Activated B cell treated with CpG ODN at 0.5 μM for 24 hours (primary cell): ENCODE measurements at regions not wholly inside any gene's neighbourhood (a gene's known extent, or its start where the extent isn't known, plus 50 kb on each side); places are given as distances from the start of the nearest gene placed in this dataset.

Experiments
- ATAC-seq: fragments of 200-7000 bp; cut with Tn5 transposase; one replicate; pipeline ENCODE4 v1.10.0; 2021; ENCODE audit warnings: low read depth, mild to moderate bottlenecking, moderate library complexity
- CTCF ChIA-PET: fragments of 350-600 bp; sonication (Branson Sonifier 250); formaldehyde crosslinking; loops from one replicate; lab custom pipeline; 2021; ENCODE audit warnings: antibody characterized with exemption; lab: Charles Lee
- POLR2A ChIA-PET: fragments of 350-600 bp; sonication (Branson Sonifier 250); formaldehyde crosslinking; loops from one replicate; lab custom pipeline; 2021; ENCODE audit warnings: antibody characterized with exemption; lab: Charles Lee
- DNase-seq: peaks from one replicate; pipeline ENCODE4 v3.0.0; 2022
- H3K27ac Mint-ChIP-seq: one replicate; pipeline ENCODE4 v1.8.0; 2020; ENCODE audit warnings: mixed read lengths
- H3K27me3 Mint-ChIP-seq: one replicate; pipeline ENCODE4 v1.8.0; 2021; ENCODE audit warnings: mixed read lengths
- H3K36me3 Mint-ChIP-seq: one replicate; pipeline ENCODE4 v1.8.0; 2021; ENCODE audit warnings: low read depth, mixed read lengths
- H3K4me1 Mint-ChIP-seq: one replicate; pipeline ENCODE4 v1.8.0; 2021; ENCODE audit warnings: mixed read lengths
- H3K4me3 Mint-ChIP-seq: one replicate; pipeline ENCODE4 v1.8.0; 2020; ENCODE audit warnings: mild to moderate bottlenecking, mixed read lengths
- H3K9me3 Mint-ChIP-seq: one replicate; pipeline ENCODE4 v1.8.0; 2020; ENCODE audit warnings: mixed read lengths
- CTCF ChIP-seq: fragments of 200-600 bp; IDR thresholded peaks from one replicate; pipeline ENCODE4 v1.8.0; 2022; ENCODE audit warnings: antibody characterized with exemption, mild to moderate bottlenecking
- intact Hi-C: fragments of 100-400 bp; cut with micrococcal nuclease; formaldehyde crosslinking; loops from one replicate; pipeline ENCODE4 v1.15.1; 2024

- H3K27ac Mint-ChIP-seq, result no peak overlapping the region
- no peaks in the 10 kb centered on the region for H3K36me3 Mint-ChIP-seq
- intact Hi-C loops, result no loop called here
- H3K4me3 Mint-ChIP-seq, result no peak overlapping the region
- peaks cover 8% of the 10 kb centered on the region for H3K27me3 Mint-ChIP-seq
- no peak for TF ChIP-seq CTCF
- ATAC-seq (no peak), DNase-seq (no peak)
- ChIA-PET CTCF (no interaction called here), POLR2A (no interaction called here)
- H3K4me1 Mint-ChIP-seq, result no peaks in the 10 kb centered on the region
- no peaks in the 10 kb centered on the region for H3K9me3 Mint-ChIP-seq
Observed at GRCh38 chr6:165940366-165940765, 227.3 kb downstream of the TBXT start.

GRCh38 chr6:165939601-165940290 lies 227.9 kb downstream of the TBXT start:
- Mint-ChIP-seq H3K36me3 (no peaks in the 10 kb centered on the region), H3K27me3 (peaks cover 8% of the 10 kb centered on the region), H3K4me1 (no peaks in the 10 kb centered on the region), H3K9me3 (no peaks in the 10 kb centered on the region), H3K27ac (no peak overlapping the region), H3K4me3 (no peak overlapping the region)
- no peak for TF ChIP-seq CTCF
- ChIA-PET CTCF (no interaction called here), POLR2A (no interaction called here)
- DNase-seq (no peak), ATAC-seq (no peak)
- intact Hi-C loops, result no loop called here

- no peaks in the 10 kb centered on the region for H3K9me3 Mint-ChIP-seq
- no peak for ATAC-seq
- POLR2A ChIA-PET, result no interaction called here
- DNase-seq, result no peak
- H3K4me3 Mint-ChIP-seq, result no peak overlapping the region
- no peak for TF ChIP-seq CTCF
- no peak overlapping the region for H3K27ac Mint-ChIP-seq
- intact Hi-C loops, result no loop called here
- H3K4me1 Mint-ChIP-seq, result no peaks in the 10 kb centered on the region
- H3K27me3 Mint-ChIP-seq, result peaks cover 8% of the 10 kb centered on the region
- CTCF ChIA-PET, result no interaction called here
- no peaks in the 10 kb centered on the region for H3K36me3 Mint-ChIP-seq
Observed at GRCh38 chr6:165939047-165939446, 228.6 kb downstream of the TBXT start.

GRCh38 chr6:165937564-165938358 lies 229.9 kb downstream of the TBXT start:
- Mint-ChIP-seq H3K4me3 (no peak overlapping the region), H3K9me3 (no peaks in the 10 kb centered on the region), H3K4me1 (no peaks in the 10 kb centered on the region), H3K27me3 (peaks cover 10% of the 10 kb centered on the region), H3K27ac (no peak overlapping the region), H3K36me3 (no peaks in the 10 kb centered on the region)
- POLR2A ChIA-PET, result no interaction called here
- intact Hi-C loops, result no loop called here
- CTCF ChIA-PET, result no interaction called here
- ATAC-seq, result no peak
- no peak for DNase-seq
- TF ChIP-seq CTCF, result no peak

GRCh38 chr6:165936660-165937059 lies 231.0 kb downstream of the TBXT start:
- Mint-ChIP-seq H3K36me3 (no peaks in the 10 kb centered on the region), H3K4me1 (no peaks in the 10 kb centered on the region), H3K4me3 (no peak overlapping the region), H3K9me3 (no peaks in the 10 kb centered on the region), H3K27ac (no peak overlapping the region), H3K27me3 (peaks cover 10% of the 10 kb centered on the region)
- intact Hi-C loops, result no loop called here
- POLR2A ChIA-PET, result no interaction called here
- TF ChIP-seq CTCF, result no peak
- CTCF ChIA-PET, result no interaction called here
- no peak for DNase-seq
- ATAC-seq, result no peak
